T47D (cell line): ENCODE measurements at regions not wholly inside any gene's neighbourhood (a gene's known extent, or its start where the extent isn't known, plus 50 kb on each side); places are given as distances from the start of the nearest gene placed in this dataset.

Experiments used
- DNase-seq, 2 experiments: peaks; one replicate each; pipeline versions ENCODE4 v3.0.0 to v3.0.0-alpha.2; 2011 to 2012; ENCODE audit warnings: low read depth in 1 of 2, low spot score in 1 of 2
- JUND ChIP-seq: IDR thresholded peaks from 2 replicates; pipeline ENCODE4 v1.6.1; 2012; ENCODE audit warnings: low read depth
- in situ Hi-C: cut with HindIII; loops from 2 replicates; pipeline ENCODE4 v1.10.0; 2016; ENCODE audit warnings: low sequenced_read_pairs, low pct_unique_long_range_greater_than_20kb

- no peak for TF ChIP-seq JUND
- no peak for DNase-seq
- in situ Hi-C loops: no loop called here
Observed at GRCh38 chr4:136554033-136554432, 978.3 kb downstream of the PCDH18 start.

GRCh38 chr4:136551753-136552152, 980.5 kb downstream of the PCDH18 start:
- TF ChIP-seq JUND: no peak
- DNase-seq: no peak
- in situ Hi-C loops: no loop called here

GRCh38 chr4:136540747-136541146, 991.5 kb downstream of the PCDH18 start:
- in situ Hi-C loops: no loop called here
- no peak for DNase-seq
- no peak for TF ChIP-seq JUND

GRCh38 chr4:136528131-136528530, 1004.2 kb downstream of the PCDH18 start:
- TF ChIP-seq JUND: no peak
- in situ Hi-C loops: no loop called here
- no peak for DNase-seq

GRCh38 chr4:136526517-136526916, 1005.8 kb downstream of the PCDH18 start:
- no peak for DNase-seq
- TF ChIP-seq JUND: no peak
- in situ Hi-C loops: no loop called here

- DNase-seq: no peak
- in situ Hi-C loops: no loop called here
- no peak for TF ChIP-seq JUND
Observed at GRCh38 chr4:136524039-136524438, 1008.3 kb downstream of the PCDH18 start.

GRCh38 chr4:136516371-136516770, 1015.9 kb downstream of the PCDH18 start:
- DNase-seq: no peak
- in situ Hi-C loops: no loop called here
- no peak for TF ChIP-seq JUND

- DNase-seq: no peak
- no peak for TF ChIP-seq JUND
- in situ Hi-C loops: no loop called here
Observed at GRCh38 chr4:136505020-136505419, 1027.3 kb downstream of the PCDH18 start.

- no peak for TF ChIP-seq JUND
- DNase-seq: no peak
- in situ Hi-C loops: no loop called here
Observed at GRCh38 chr4:136495851-136496250, 1036.4 kb downstream of the PCDH18 start.

GRCh38 chr4:136495076-136495475, 1037.2 kb downstream of the PCDH18 start:
- TF ChIP-seq JUND: no peak
- no peak for DNase-seq

GRCh38 chr4:136489101-136489500, 1043.2 kb downstream of the PCDH18 start:
- no peak for DNase-seq
- in situ Hi-C loops: no loop called here
- TF ChIP-seq JUND: no peak

More at GRCh38 chr4:136495076-136495475, 1037.2 kb downstream of the PCDH18 start:
- in situ Hi-C loops: no loop called here

- in situ Hi-C loops: no loop called here
- TF ChIP-seq JUND: no peak
- DNase-seq: peak in 1 of 2 experiments; percentile 20
Observed at GRCh38 chr4:136484996-136485395, 1047.3 kb downstream of the PCDH18 start.

GRCh38 chr4:136476753-136477152, 1055.5 kb downstream of the PCDH18 start:
- in situ Hi-C loops: no loop called here
- TF ChIP-seq JUND: no peak
- DNase-seq: no peak

GRCh38 chr4:136471051-136471450, 1061.2 kb downstream of the PCDH18 start:
- TF ChIP-seq JUND: no peak
- in situ Hi-C loops: no loop called here
- DNase-seq: no peak
